NT2/D1 (cell line): ENCODE measurements at regions not wholly inside any gene's neighbourhood (a gene's known extent, or its start where the extent isn't known, plus 50 kb on each side); places are given as distances from the start of the nearest gene placed in this dataset.
"Not testable (repeated sequence)": the region's sequence is repeated elsewhere in the genome, so short reads cannot be mapped to it uniquely, and the experiment has no call there.

Experiments used
- DNase-seq: peaks from one replicate; pipeline ENCODE4 v3.0.0-alpha.2; 2011; ENCODE audit warnings: low read depth, low spot score
- H3K27me3 ChIP-seq: 2 replicates; pipeline ENCODE4 v1.6.0; 2011; ENCODE audit warnings: mild to moderate bottlenecking; ENCODE audit not compliant: insufficient read length, insufficient read depth
- H3K36me3 ChIP-seq: 2 replicates; pipeline ENCODE4 v1.6.1; 2011; ENCODE audit warnings: mild to moderate bottlenecking, low read length, mixed read lengths; ENCODE audit not compliant: insufficient read depth, insufficient read length
- H3K4me1 ChIP-seq: 2 replicates; pipeline ENCODE4 v1.5.1; 2011; ENCODE audit not compliant: insufficient read depth, insufficient read length
- H3K4me3 ChIP-seq: 2 replicates; pipeline ENCODE4 v1.5.1; 2011; ENCODE audit warnings: low read depth; ENCODE audit not compliant: insufficient read length
- H3K9ac ChIP-seq: 2 replicates; pipeline ENCODE4 v1.6.0; 2011; ENCODE audit warnings: low read depth; ENCODE audit not compliant: insufficient read length
- H3K9me3 ChIP-seq: 2 replicates; pipeline ENCODE4 v1.5.1; 2011; ENCODE audit warnings: mild to moderate bottlenecking, low read length; ENCODE audit not compliant: insufficient read depth
- SUZ12 ChIP-seq: IDR thresholded peaks from 2 replicates; pipeline ENCODE4 v1.6.1; 2011; ENCODE audit not compliant: insufficient read length, insufficient read depth; ENCODE audit errors: extremely low read depth
- YY1 ChIP-seq: IDR thresholded peaks from 2 replicates; pipeline ENCODE4 v1.6.1; 2011; ENCODE audit not compliant: insufficient read length, insufficient read depth
- ZNF274 ChIP-seq: IDR thresholded peaks from 2 replicates; pipeline ENCODE4 v1.6.1; 2011; ENCODE audit warnings: mild to moderate bottlenecking, low read depth, low read length

- DNase-seq = no peak
- Histone ChIP-seq H3K36me3 (no peaks in the 10 kb centered on the region), H3K4me1 (no peaks in the 10 kb centered on the region), H3K4me3 (no peak overlapping the region), H3K27me3 (no peaks in the 10 kb centered on the region), H3K9ac (no peak overlapping the region), H3K9me3 (peaks cover 19% of the 10 kb centered on the region)
- TF ChIP-seq YY1 = no peak
- no peak for TF ChIP-seq ZNF274
- TF ChIP-seq SUZ12 = no peak
Observed at GRCh38 chr22:27253108-27253902, 548.3 kb downstream of the MN1 start.

- peaks cover 19% of the 10 kb centered on the region for H3K9me3 ChIP-seq
- not testable (repeated sequence) for DNase-seq, H3K4me3 ChIP-seq, H3K9ac ChIP-seq, H3K36me3 ChIP-seq, H3K27me3 ChIP-seq, H3K4me1 ChIP-seq
Observed at GRCh38 chr22:27254063-27254462, 547.5 kb downstream of the MN1 start.

GRCh38 chr22:27255580-27255979 lies 546.0 kb downstream of the MN1 start:
- Histone ChIP-seq H3K9me3 (peaks cover 19% of the 10 kb centered on the region), H3K36me3 (no peaks in the 10 kb centered on the region), H3K9ac (no peak overlapping the region), H3K4me3 (no peak overlapping the region), H3K27me3 (no peaks in the 10 kb centered on the region), H3K4me1 (no peaks in the 10 kb centered on the region)
- DNase-seq = no peak
- no peak for TF ChIP-seq ZNF274
- TF ChIP-seq YY1 = no peak
- no peak for TF ChIP-seq SUZ12

- no peak for DNase-seq
- peaks cover 19% of the 10 kb centered on the region for H3K9me3 ChIP-seq
- H3K4me1 ChIP-seq = no peaks in the 10 kb centered on the region
- no peak overlapping the region for H3K4me3 ChIP-seq
- no peaks in the 10 kb centered on the region for H3K27me3 ChIP-seq
- no peak overlapping the region for H3K9ac ChIP-seq
- no peaks in the 10 kb centered on the region for H3K36me3 ChIP-seq
- TF ChIP-seq SUZ12 (no peak), YY1 (no peak)
Observed at GRCh38 chr22:27257987-27258386, 543.6 kb downstream of the MN1 start.

GRCh38 chr22:27258616-27259172 lies 542.9 kb downstream of the MN1 start:
- H3K27me3 ChIP-seq = no peaks in the 10 kb centered on the region
- H3K9me3 ChIP-seq = peaks cover 19% of the 10 kb centered on the region
- DNase-seq = no peak
- H3K36me3 ChIP-seq = no peaks in the 10 kb centered on the region
- TF ChIP-seq SUZ12 = no peak
- TF ChIP-seq ZNF274 = no peak
- no peak for TF ChIP-seq YY1
- no peak overlapping the region for H3K9ac ChIP-seq
- no peak overlapping the region for H3K4me3 ChIP-seq
- H3K4me1 ChIP-seq = no peaks in the 10 kb centered on the region

GRCh38 chr22:27259433-27259832 lies 542.1 kb downstream of the MN1 start:
- Histone ChIP-seq H3K36me3 (no peaks in the 10 kb centered on the region), H3K9ac (no peak overlapping the region), H3K4me3 (no peak overlapping the region), H3K4me1 (peaks cover 4% of the 10 kb centered on the region), H3K9me3 (peaks cover 19% of the 10 kb centered on the region), H3K27me3 (no peaks in the 10 kb centered on the region)
- no peak for TF ChIP-seq YY1
- no peak for TF ChIP-seq ZNF274
- no peak for TF ChIP-seq SUZ12
- no peak for DNase-seq

GRCh38 chr22:27260087-27260698 lies 541.4 kb downstream of the MN1 start:
- no peaks in the 10 kb centered on the region for H3K36me3 ChIP-seq
- no peak overlapping the region for H3K4me3 ChIP-seq
- peak; percentile 13 for DNase-seq
- H3K27me3 ChIP-seq = no peaks in the 10 kb centered on the region
- peaks cover 6% of the 10 kb centered on the region for H3K4me1 ChIP-seq
- H3K9me3 ChIP-seq = peaks cover 11% of the 10 kb centered on the region
- no peak for TF ChIP-seq SUZ12
- no peak for TF ChIP-seq ZNF274
- TF ChIP-seq YY1 = no peak
- H3K9ac ChIP-seq = no peak overlapping the region
